Caco-2 (cell line): ENCODE measurements at regions not wholly inside any gene's neighbourhood (a gene's known extent, or its start where the extent isn't known, plus 50 kb on each side); places are given as distances from the start of the nearest gene placed in this dataset.

Experiments used
- BruUV-seq: library from RNA; stranded (reverse); fragments of 400-500 nt; replicated peaks from 2 replicates; lab custom pipeline; 2021; lab: Mats Ljungman, UMichigan
- CTCF ChIA-PET: fragments of 300-600 bp; sonication (Branson Sonifier 250); formaldehyde crosslinking; loops from one replicate; lab custom pipeline; 2022; ENCODE audit warnings: antibody characterized with exemption; lab: Charles Lee
- POLR2A ChIA-PET: fragments of 300-600 bp; sonication (Branson Sonifier 250); formaldehyde crosslinking; loops from one replicate; lab custom pipeline; 2022; ENCODE audit warnings: antibody characterized with exemption; lab: Charles Lee
- DNase-seq, 2 experiments: peaks; one replicate each; pipeline versions ENCODE4 v3.0.0 to v3.0.0-alpha.2; 2020 to 2022
- H3K27me3 ChIP-seq: replicated peaks from 2 replicates; pipeline ENCODE4 v1.6.0; 2011; ENCODE audit warnings: low read length; ENCODE audit not compliant: control insufficient read depth, insufficient read depth
- H3K36me3 ChIP-seq: 2 replicates; pipeline ENCODE4 v1.5.1; 2011; ENCODE audit warnings: low read length; ENCODE audit not compliant: control insufficient read depth, insufficient read depth
- H3K4me1 ChIP-seq: fragments of 250-450 bp; sonication (Bioruptor Pico); 2 replicates; pipeline ENCODE4 v1.5.1; 2020; ENCODE audit warnings: mild to moderate bottlenecking
- H3K4me3 ChIP-seq: 2 replicates; pipeline ENCODE4 v1.5.1; 2011; ENCODE audit warnings: low read depth, mild to moderate bottlenecking, control low read depth, low read length
- H3K9me3 ChIP-seq: fragments of 250-450 bp; sonication (Bioruptor Pico); 2 replicates; pipeline ENCODE4 v1.5.1; 2020; ENCODE audit warnings: mild to moderate bottlenecking, moderate library complexity
- H3K27ac Mint-ChIP-seq: one replicate; pipeline ENCODE4 v1.8.0; 2022; ENCODE audit warnings: mixed read lengths; ENCODE audit not compliant: unreplicated experiment
- H3K27me3 Mint-ChIP-seq: one replicate; pipeline ENCODE4 v1.8.0; 2022; ENCODE audit warnings: mixed read lengths; ENCODE audit not compliant: insufficient read depth, unreplicated experiment
- H3K36me3 Mint-ChIP-seq: one replicate; pipeline ENCODE4 v1.8.0; 2022; ENCODE audit warnings: mild to moderate bottlenecking, mixed read lengths; ENCODE audit not compliant: insufficient read depth, unreplicated experiment
- H3K4me1 Mint-ChIP-seq: one replicate; pipeline ENCODE4 v1.8.0; 2022; ENCODE audit warnings: low read depth, mixed read lengths; ENCODE audit not compliant: unreplicated experiment
- H3K4me3 Mint-ChIP-seq: one replicate; pipeline ENCODE4 v1.8.0; 2022; ENCODE audit warnings: mild to moderate bottlenecking, moderate library complexity, mixed read lengths; ENCODE audit not compliant: unreplicated experiment
- H3K9me3 Mint-ChIP-seq: one replicate; pipeline ENCODE4 v1.8.0; 2022; ENCODE audit warnings: mixed read lengths; ENCODE audit not compliant: unreplicated experiment
- intact Hi-C: fragments of 100-400 bp; cut with micrococcal nuclease; formaldehyde crosslinking; loops from one replicate; pipeline ENCODE4 v1.10.0; 2022; ENCODE audit not compliant: unreplicated experiment
- TF ChIP-seq, protein P1 (sequence below), 2 experiments: fragments of 200-600 bp in 1 of 2; IDR thresholded peaks; 1 replicate in 1 of 2; 2 replicates in 1 of 2; pipeline versions ENCODE4 v1.5.1 to v1.8.0; 2011 to 2022; ENCODE audit warnings: antibody characterized with exemption in 1 of 2, control low read depth in 1 of 2, inconsistent platforms in 1 of 2, low read depth in 1 of 2, low read length in 1 of 2, mild to moderate bottlenecking in 1 of 2, moderate library complexity in 1 of 2; ENCODE audit not compliant: insufficient read depth in 1 of 2, severe bottlenecking in 1 of 2, unreplicated experiment in 1 of 2

DNA sequence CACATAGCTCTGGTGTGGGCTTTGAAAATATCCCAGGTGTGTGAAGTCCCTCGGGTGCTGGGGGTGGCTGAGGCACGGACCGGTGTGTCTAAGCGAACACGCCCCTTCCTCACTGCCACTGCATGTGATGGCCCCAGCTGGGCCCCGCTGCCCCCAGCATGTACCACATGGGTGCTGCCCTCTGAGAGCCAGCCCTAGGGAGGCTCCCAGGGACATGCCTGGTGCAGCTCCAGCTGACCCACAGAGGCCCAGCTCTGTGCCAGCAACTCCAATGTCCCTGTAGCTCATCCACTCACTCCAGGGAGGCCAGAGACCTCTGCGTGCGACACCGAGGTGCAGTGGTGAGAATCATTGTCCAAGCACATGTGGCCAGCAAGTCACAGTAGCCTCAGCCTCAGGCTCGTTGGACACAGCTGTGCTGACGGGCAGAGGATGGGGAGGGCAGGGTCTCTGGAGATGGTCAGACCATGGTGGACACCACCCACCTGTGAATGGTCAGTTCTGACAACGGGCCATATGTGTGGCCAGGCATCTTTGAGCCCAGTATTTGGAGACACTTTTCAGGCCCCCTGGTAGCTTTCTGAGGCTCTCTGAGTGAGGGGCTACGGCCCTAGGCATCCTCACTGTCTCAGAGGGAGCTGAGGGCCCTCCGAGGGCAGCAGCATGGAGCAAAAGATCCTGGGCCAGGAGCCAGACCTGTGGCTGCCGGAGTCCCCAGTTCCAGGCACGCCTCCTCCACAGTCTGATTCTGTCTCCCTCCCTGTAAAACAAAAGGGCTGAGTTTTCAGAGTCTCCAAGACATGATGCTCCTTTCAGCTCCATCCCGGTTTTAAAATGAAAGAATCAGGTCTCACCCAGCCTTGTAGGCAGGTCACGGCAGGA, 220.7 kb downstream of the NDUFA10 start:
- Mint-ChIP-seq H3K36me3 (no peaks in the 10 kb centered on the region), H3K27me3 (peaks cover 7% of the 10 kb centered on the region), H3K27ac (no peak overlapping the region), H3K9me3 (no peaks in the 10 kb centered on the region), H3K4me1 (no peaks in the 10 kb centered on the region), H3K4me3 (no peak overlapping the region)
- H3K4me3 ChIP-seq: no peak overlapping the region
- POLR2A ChIA-PET: no interaction called here
- H3K36me3 ChIP-seq: no peaks in the 10 kb centered on the region
- BruUV-seq: no TSS peak
- H3K9me3 ChIP-seq: no peaks in the 10 kb centered on the region
- TF ChIP-seq, protein P1, sequence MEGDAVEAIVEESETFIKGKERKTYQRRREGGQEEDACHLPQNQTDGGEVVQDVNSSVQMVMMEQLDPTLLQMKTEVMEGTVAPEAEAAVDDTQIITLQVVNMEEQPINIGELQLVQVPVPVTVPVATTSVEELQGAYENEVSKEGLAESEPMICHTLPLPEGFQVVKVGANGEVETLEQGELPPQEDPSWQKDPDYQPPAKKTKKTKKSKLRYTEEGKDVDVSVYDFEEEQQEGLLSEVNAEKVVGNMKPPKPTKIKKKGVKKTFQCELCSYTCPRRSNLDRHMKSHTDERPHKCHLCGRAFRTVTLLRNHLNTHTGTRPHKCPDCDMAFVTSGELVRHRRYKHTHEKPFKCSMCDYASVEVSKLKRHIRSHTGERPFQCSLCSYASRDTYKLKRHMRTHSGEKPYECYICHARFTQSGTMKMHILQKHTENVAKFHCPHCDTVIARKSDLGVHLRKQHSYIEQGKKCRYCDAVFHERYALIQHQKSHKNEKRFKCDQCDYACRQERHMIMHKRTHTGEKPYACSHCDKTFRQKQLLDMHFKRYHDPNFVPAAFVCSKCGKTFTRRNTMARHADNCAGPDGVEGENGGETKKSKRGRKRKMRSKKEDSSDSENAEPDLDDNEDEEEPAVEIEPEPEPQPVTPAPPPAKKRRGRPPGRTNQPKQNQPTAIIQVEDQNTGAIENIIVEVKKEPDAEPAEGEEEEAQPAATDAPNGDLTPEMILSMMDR (IDR thresholded peaks at IDR 0.05; ENCODE audit: insufficient read depth in 1 of 2, low read depth in 1 of 2, low read length in 1 of 2, severe bottlenecking in 1 of 2, unreplicated experiment in 1 of 2): no peak
- no peak for DNase-seq
- no peaks in the 10 kb centered on the region for H3K4me1 ChIP-seq
- H3K27me3 ChIP-seq: no peaks in the 10 kb centered on the region
- intact Hi-C loops: no loop called here
- CTCF ChIA-PET: no interaction called here

DNA sequence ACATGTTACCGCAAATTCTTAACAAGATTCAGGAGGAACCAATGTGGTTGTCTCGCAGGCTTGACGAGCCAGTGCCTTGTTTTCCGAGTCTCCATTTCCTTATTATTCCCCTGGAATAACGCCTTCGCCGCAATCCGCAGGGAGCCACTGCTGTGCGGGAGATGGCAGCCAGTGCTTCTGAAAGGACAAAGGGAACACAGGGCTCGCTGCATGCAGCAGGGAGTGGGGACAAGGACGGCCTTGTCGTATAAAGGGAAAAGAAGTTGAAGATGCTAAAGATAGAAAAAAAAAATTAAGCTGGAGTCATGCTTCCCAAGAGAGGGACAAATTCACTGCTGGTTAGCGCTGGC, 221.4 kb downstream of the NDUFA10 start:
- TF ChIP-seq, protein P1 (IDR thresholded peaks at IDR 0.05; ENCODE audit: insufficient read depth in 1 of 2, low read depth in 1 of 2, low read length in 1 of 2, severe bottlenecking in 1 of 2, unreplicated experiment in 1 of 2): no peak
- H3K9me3 Mint-ChIP-seq: no peaks in the 10 kb centered on the region
- POLR2A ChIA-PET: no interaction called here
- H3K4me3 Mint-ChIP-seq: no peak overlapping the region
- Histone ChIP-seq H3K27me3 (no peaks in the 10 kb centered on the region), H3K4me1 (no peaks in the 10 kb centered on the region), H3K4me3 (no peak overlapping the region), H3K9me3 (no peaks in the 10 kb centered on the region), H3K36me3 (no peaks in the 10 kb centered on the region)
- intact Hi-C loops: no loop called here
- no peaks in the 10 kb centered on the region for H3K4me1 Mint-ChIP-seq
- BruUV-seq: no TSS peak
- CTCF ChIA-PET: no interaction called here
- H3K27ac Mint-ChIP-seq: no peak overlapping the region
- H3K27me3 Mint-ChIP-seq: peaks cover 7% of the 10 kb centered on the region
- no peak for DNase-seq
- H3K36me3 Mint-ChIP-seq: no peaks in the 10 kb centered on the region

DNA sequence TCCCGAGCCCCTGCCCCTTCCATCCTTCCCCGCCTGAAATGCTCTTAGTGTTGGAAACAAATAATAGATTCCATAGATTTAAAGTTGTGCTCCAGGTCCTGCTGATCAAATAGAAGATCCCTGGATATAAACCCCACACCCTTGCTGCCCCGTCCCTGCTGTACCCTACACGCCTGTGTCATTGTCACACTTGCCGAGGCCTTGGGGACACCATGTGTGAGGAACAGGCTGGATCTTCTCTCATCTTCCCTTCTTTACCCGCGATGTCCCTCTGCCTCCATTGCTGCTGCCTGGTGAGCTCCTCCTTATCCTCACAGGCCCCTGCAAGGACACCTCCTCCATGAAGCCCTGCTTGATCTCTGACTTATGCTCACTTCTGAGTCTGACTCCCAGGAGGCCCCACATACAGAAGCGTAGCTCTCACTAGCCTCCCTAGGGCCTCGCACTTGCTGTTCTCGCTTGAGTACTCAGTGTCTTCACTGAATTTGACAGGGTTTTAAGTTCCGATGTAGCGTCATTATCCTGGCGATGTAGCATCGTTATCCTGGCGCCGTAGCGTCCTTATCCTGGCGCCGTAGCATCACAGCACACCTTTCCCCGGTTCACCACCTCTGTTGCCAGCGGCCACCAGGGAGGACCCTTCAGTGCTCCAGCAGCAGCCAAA, 221.9 kb downstream of the NDUFA10 start:
- DNase-seq: no peak
- Mint-ChIP-seq H3K36me3 (no peaks in the 10 kb centered on the region), H3K27me3 (peaks cover 7% of the 10 kb centered on the region), H3K9me3 (no peaks in the 10 kb centered on the region), H3K4me3 (no peak overlapping the region), H3K4me1 (no peaks in the 10 kb centered on the region), H3K27ac (no peak overlapping the region)
- TF ChIP-seq, protein P1 (IDR thresholded peaks at IDR 0.05; ENCODE audit: insufficient read depth in 1 of 2, low read depth in 1 of 2, low read length in 1 of 2, severe bottlenecking in 1 of 2, unreplicated experiment in 1 of 2): no peak
- Histone ChIP-seq H3K4me3 (no peak overlapping the region), H3K27me3 (no peaks in the 10 kb centered on the region), H3K9me3 (no peaks in the 10 kb centered on the region), H3K4me1 (no peaks in the 10 kb centered on the region), H3K36me3 (no peaks in the 10 kb centered on the region)
- ChIA-PET POLR2A (no interaction called here), CTCF (no interaction called here)
- BruUV-seq: no TSS peak
- intact Hi-C loops: no loop called here
